ENCODE measurements at regions not wholly inside any gene's neighbourhood (a gene's known extent, or its start where the extent isn't known, plus 50 kb on each side); places are given as distances from the start of the nearest gene placed in this dataset.
"Not testable (repeated sequence)": the region's sequence is repeated elsewhere in the genome, so short reads cannot be mapped to it uniquely, and the experiment has no call there.

DNA sequence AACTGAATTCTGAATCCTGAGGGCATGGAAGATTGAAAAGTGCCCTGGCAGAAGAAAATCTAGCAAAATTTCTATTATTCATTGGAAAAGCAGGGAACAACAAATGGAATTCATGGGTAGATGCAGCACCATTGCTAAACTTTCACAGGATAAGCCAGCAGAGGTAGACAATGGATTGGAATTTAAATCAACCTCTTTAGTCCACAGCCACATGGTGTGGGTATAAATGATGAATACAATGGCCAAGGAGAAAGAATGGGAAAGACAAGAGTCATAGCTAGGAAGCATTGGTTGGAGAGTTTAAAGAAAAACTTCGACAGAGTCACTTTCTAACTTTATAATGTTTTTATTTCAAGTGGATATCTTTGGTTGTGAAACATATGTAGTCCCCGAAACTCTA lies 332.8 kb upstream of the PUDP start:
- Histone ChIP-seq H3K4me2 (ENCODE audit: control insufficient read depth, extremely low read depth, insufficient read depth, low read depth, low read length) (no peak overlapping the region), H3K9ac (ENCODE audit: control insufficient read depth, extremely low read depth, insufficient read depth, low read length) (no peak overlapping the region), H3K9me1 (ENCODE audit: control insufficient read depth, extremely low read depth, insufficient read depth, low read length) (no peaks in the 10 kb centered on the region), H2AFZ (ENCODE audit: control insufficient read depth, low read length) (no peak overlapping the region), H3K36me3 (ENCODE audit: control insufficient read depth in 2 of 2, extremely low read depth in 1 of 2, insufficient read depth in 2 of 2, low read length in 2 of 2) (no peaks in the 10 kb centered on the region), H3K27me3 (ENCODE audit: control insufficient read depth, extremely low read depth, insufficient read depth, low read length) (no peaks in the 10 kb centered on the region), H3K79me2 (ENCODE audit: control insufficient read depth, insufficient read depth, low read length) (no peaks in the 10 kb centered on the region), H3K4me3 (ENCODE audit: control insufficient read depth in 2 of 3, extremely low read depth in 1 of 3, insufficient read depth in 2 of 3, low read depth in 1 of 3, low read length in 3 of 3) (no peak overlapping the region), H3K27ac (ENCODE audit: control insufficient read depth, insufficient read depth, low read length) (no peak overlapping the region), H3K9me3 (ENCODE audit: control insufficient read depth, low read depth, low read length) (no peaks in the 10 kb centered on the region), H3K4me1 (ENCODE audit: control insufficient read depth, extremely low read depth, insufficient read depth, low read length) (no peaks in the 10 kb centered on the region), H4K20me1 (ENCODE audit: control insufficient read depth, extremely low read depth, insufficient read depth, low read length) (no peaks in the 10 kb centered on the region)
- DNase-seq (ENCODE audit: low read depth, low spot score) (no peak), FAIRE-seq (no peak)
- dilution Hi-C loops (cut with MboI; ENCODE audit: extremely low pct_ligation_motif_present, low sequenced_read_pairs): no loop called here
- no peak for TF ChIP-seq EZH2 (IDR thresholded peaks at IDR 0.05; ENCODE audit: low read length)
- TF ChIP-seq, protein P1, sequence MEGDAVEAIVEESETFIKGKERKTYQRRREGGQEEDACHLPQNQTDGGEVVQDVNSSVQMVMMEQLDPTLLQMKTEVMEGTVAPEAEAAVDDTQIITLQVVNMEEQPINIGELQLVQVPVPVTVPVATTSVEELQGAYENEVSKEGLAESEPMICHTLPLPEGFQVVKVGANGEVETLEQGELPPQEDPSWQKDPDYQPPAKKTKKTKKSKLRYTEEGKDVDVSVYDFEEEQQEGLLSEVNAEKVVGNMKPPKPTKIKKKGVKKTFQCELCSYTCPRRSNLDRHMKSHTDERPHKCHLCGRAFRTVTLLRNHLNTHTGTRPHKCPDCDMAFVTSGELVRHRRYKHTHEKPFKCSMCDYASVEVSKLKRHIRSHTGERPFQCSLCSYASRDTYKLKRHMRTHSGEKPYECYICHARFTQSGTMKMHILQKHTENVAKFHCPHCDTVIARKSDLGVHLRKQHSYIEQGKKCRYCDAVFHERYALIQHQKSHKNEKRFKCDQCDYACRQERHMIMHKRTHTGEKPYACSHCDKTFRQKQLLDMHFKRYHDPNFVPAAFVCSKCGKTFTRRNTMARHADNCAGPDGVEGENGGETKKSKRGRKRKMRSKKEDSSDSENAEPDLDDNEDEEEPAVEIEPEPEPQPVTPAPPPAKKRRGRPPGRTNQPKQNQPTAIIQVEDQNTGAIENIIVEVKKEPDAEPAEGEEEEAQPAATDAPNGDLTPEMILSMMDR (optimal IDR thresholded peaks at IDR 0.05 in 1 of 3, IDR thresholded peaks at IDR 0.05 in 1 of 3, conservative IDR thresholded peaks at IDR 0.05 in 1 of 3; ENCODE audit: extremely low read depth in 1 of 3, insufficient read depth in 2 of 3, low read length in 3 of 3): no peak

DNA sequence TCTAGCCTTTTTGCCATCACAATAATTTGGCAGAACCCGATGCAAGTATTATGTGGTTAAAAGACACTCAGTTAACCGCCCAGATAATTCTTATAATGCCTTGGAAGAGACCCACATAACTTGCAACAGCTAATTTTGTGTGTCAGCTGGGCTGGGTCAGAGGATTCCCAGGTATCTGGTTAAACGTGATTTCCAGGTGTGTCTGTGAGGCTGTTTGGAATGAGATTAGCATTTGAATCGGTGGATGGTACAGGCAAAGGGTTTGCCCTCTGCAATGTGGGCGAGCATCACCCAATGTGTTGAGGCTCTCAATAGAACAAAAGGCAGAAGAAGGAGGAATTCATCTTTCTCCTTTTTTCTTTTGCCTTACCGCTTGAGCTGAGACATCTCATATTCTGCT lies 314.2 kb upstream of the PUDP start:
- FAIRE-seq: no peak
- no peak for TF ChIP-seq EZH2 (IDR thresholded peaks at IDR 0.05; ENCODE audit: low read length)
- TF ChIP-seq, protein P1 (optimal IDR thresholded peaks at IDR 0.05 in 1 of 3, IDR thresholded peaks at IDR 0.05 in 1 of 3, conservative IDR thresholded peaks at IDR 0.05 in 1 of 3; ENCODE audit: extremely low read depth in 1 of 3, insufficient read depth in 2 of 3, low read length in 3 of 3): no peak
- H3K27ac ChIP-seq (ENCODE audit: control insufficient read depth, insufficient read depth, low read length): no peak overlapping the region
- DNase-seq (ENCODE audit: low read depth, low spot score): no peak
- no peak overlapping the region for H3K9ac ChIP-seq (ENCODE audit: control insufficient read depth, extremely low read depth, insufficient read depth, low read length)
- H3K9me3 ChIP-seq (ENCODE audit: control insufficient read depth, low read depth, low read length): no peaks in the 10 kb centered on the region
- dilution Hi-C loops (cut with MboI; ENCODE audit: extremely low pct_ligation_motif_present, low sequenced_read_pairs): no loop called here
- H3K79me2 ChIP-seq (ENCODE audit: control insufficient read depth, insufficient read depth, low read length): no peaks in the 10 kb centered on the region
- H3K9me1 ChIP-seq (ENCODE audit: control insufficient read depth, extremely low read depth, insufficient read depth, low read length): no peaks in the 10 kb centered on the region
- H3K27me3 ChIP-seq (ENCODE audit: control insufficient read depth, extremely low read depth, insufficient read depth, low read length): no peaks in the 10 kb centered on the region
- H3K4me1 ChIP-seq (ENCODE audit: control insufficient read depth, extremely low read depth, insufficient read depth, low read length): no peaks in the 10 kb centered on the region
- no peaks in the 10 kb centered on the region for H3K36me3 ChIP-seq (ENCODE audit: control insufficient read depth in 2 of 2, extremely low read depth in 1 of 2, insufficient read depth in 2 of 2, low read length in 2 of 2)
- no peak overlapping the region for H2AFZ ChIP-seq (ENCODE audit: control insufficient read depth, low read length)
- H3K4me3 ChIP-seq (ENCODE audit: control insufficient read depth in 2 of 3, extremely low read depth in 1 of 3, insufficient read depth in 2 of 3, low read depth in 1 of 3, low read length in 3 of 3): no peak overlapping the region
- H4K20me1 ChIP-seq (ENCODE audit: control insufficient read depth, extremely low read depth, insufficient read depth, low read length): no peaks in the 10 kb centered on the region
- H3K4me2 ChIP-seq (ENCODE audit: control insufficient read depth, extremely low read depth, insufficient read depth, low read depth, low read length): no peak overlapping the region

DNA sequence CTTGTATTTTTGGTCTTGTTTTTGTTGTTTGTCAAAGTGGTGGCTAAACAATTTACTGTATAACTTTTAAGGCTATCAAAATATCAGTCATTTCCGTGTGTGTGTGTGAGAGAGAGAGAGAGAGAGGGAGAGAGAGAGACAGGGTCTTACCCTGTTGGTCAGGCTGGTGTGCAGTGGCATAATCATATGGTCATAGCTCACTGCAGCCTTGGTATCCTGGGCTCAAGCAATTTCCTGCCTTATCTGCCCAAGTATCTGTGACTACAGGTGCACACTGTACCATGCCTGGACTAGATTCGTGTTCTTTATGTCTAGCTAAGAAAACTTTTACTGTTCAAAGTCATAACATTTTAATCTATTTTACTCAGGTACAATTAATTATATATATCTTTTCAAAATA lies 313.1 kb upstream of the PUDP start:
- H3K4me1 ChIP-seq (ENCODE audit: control insufficient read depth, extremely low read depth, insufficient read depth, low read length); H3K9me1 ChIP-seq (ENCODE audit: control insufficient read depth, extremely low read depth, insufficient read depth, low read length); H3K79me2 ChIP-seq (ENCODE audit: control insufficient read depth, insufficient read depth, low read length); H3K27me3 ChIP-seq (ENCODE audit: control insufficient read depth, extremely low read depth, insufficient read depth, low read length); H3K27ac ChIP-seq (ENCODE audit: control insufficient read depth, insufficient read depth, low read length); FAIRE-seq; H3K4me2 ChIP-seq (ENCODE audit: control insufficient read depth, extremely low read depth, insufficient read depth, low read depth, low read length); H4K20me1 ChIP-seq (ENCODE audit: control insufficient read depth, extremely low read depth, insufficient read depth, low read length); H3K4me3 ChIP-seq (ENCODE audit: control insufficient read depth in 2 of 3, extremely low read depth in 1 of 3, insufficient read depth in 2 of 3, low read depth in 1 of 3, low read length in 3 of 3); H3K36me3 ChIP-seq (ENCODE audit: control insufficient read depth in 2 of 2, extremely low read depth in 1 of 2, insufficient read depth in 2 of 2, low read length in 2 of 2); H3K9ac ChIP-seq (ENCODE audit: control insufficient read depth, extremely low read depth, insufficient read depth, low read length); dilution Hi-C loops (cut with MboI; ENCODE audit: extremely low pct_ligation_motif_present, low sequenced_read_pairs); H3K9me3 ChIP-seq (ENCODE audit: control insufficient read depth, low read depth, low read length); DNase-seq (ENCODE audit: low read depth, low spot score); H2AFZ ChIP-seq (ENCODE audit: control insufficient read depth, low read length): not testable (repeated sequence)

Data from keratinocyte (primary cell).